HG03460 (cell line): ENCODE measurements at regions not wholly inside any gene's neighbourhood (a gene's known extent, or its start where the extent isn't known, plus 50 kb on each side); places are given as distances from the start of the nearest gene placed in this dataset.

Source experiments
- ATAC-seq: cut with Tn5 transposase; IDR thresholded peaks from one replicate; pipeline ENCODE4 v1.9.1; 2021; ENCODE audit not compliant: unreplicated experiment

DNA sequence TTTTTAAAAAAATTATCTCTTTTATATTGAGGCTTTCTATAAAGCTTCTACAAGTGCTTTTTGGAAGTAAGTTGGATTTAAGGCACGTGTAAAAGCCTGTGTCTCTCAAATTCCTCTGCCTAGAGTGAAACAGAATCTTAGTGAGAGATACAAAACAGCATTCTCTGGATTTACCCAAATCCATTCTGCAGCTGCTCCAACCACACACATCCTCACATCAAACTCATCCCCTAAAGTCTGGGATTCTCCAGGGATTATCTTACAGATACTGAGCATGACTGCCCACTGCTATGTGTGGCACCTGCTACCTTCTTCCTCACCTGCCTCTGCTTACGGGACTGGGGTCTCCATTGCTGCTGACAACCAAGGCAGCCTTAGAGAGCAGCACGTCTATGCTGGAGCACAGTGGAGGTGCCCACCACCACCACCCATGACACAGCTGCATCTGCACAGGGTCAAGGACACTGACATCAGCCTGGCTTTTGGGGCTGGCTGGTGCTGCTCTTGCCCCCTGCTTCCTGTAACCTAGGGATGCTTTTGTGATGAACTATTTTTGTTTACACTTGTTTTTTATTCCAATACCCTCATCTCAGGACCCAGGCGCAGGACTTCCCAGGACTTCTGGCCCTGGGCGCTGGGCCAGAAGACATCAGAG, 139.2 kb upstream of the NAMPT start:
- no peak for ATAC-seq

GRCh38 chr7:106423111-106423510, 138.3 kb upstream of the NAMPT start:
- ATAC-seq = no peak

GRCh38 chr7:106421181-106421762, 136.5 kb upstream of the NAMPT start:
- no peak for ATAC-seq

GRCh38 chr7:106420736-106421135, 136.0 kb upstream of the NAMPT start:
- no peak for ATAC-seq

- no peak for ATAC-seq
Observed at GRCh38 chr7:106420210-106420609, 135.4 kb upstream of the NAMPT start.

- no peak for ATAC-seq
Observed at GRCh38 chr7:106419455-106420182, 134.8 kb upstream of the NAMPT start.

- no peak for ATAC-seq
Observed at GRCh38 chr7:106418526-106418925, 133.7 kb upstream of the NAMPT start.

DNA sequence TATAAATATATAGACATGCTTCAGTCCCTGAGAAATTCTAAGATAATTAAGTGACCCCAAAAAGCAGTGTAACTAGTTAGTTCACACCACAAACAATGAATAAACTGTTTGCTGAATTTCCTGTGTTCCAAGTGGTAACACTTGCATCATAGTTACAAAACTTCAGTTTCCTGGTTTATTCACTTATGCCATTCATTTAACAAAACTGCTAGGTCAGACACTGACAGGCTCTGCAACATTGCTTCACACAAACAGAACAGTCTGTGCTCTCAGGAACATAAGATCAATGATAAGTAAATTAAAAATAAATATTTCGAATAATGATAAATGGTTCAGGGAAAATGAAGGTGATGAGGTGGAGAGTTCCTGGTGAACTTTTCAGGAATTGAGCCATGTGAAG, 133.3 kb upstream of the NAMPT start:
- ATAC-seq = no peak

- no peak for ATAC-seq
Observed at GRCh38 chr7:106417273-106417902, 132.6 kb upstream of the NAMPT start.

DNA sequence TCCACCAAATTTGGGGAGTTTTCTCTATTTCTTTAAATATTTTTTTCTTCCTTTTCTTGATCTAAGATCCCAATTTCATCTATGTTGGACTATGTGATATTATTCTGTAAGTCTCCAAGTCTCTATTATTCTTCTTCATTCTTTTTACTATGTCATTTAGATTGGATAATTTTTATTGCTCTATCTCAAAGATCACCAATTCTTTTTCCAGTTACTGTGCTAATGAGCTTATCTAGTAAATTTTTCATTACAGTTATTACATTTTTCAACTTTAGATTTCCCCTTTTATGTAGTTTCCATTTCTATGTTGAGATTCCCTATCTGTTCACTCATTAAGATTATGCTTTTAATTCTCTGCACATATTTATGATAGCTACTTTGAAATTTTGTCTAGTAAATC, 131.6 kb upstream of the NAMPT start:
- ATAC-seq = no peak

DNA sequence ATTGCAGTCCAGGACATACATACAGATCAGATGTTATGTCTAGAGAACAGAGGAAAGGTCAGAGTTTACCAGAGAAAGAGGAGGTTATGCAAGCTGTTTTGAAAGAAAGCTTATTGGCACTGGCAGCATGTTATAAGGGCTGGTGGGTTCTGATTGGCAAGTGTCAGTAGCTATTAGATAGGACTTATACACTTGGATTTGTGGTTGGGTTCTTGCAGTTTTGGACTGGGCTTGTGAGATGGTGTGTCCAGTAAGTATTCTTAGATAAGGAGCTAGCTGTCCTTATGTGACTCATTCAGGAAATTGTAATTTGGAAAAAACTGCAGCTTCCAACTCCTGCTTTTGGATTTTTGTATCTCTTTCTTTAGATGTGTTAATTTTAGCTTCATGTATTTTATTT, 130.7 kb upstream of the NAMPT start:
- ATAC-seq = no peak

DNA sequence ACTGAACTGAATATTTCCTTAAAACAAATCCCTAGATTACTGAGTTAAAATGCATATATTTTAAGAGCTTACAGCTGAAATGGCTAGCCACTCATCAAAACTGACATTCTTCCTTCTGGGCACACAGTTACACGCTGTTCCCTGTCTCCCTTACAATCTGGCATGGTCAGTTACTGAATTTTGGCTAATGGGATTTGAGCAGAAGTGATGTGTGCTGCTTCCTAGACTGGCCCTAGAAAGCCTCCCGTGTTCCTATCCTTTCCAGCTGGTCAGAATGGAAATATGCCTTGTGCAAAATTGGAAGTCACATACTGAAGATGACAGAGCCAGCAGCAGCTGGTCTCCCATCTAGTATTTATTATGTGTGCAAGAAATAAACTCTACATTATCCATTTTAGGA, 128.7 kb upstream of the NAMPT start:
- ATAC-seq = no peak

GRCh38 chr7:106405697-106406141, 120.9 kb upstream of the NAMPT start:
- ATAC-seq = no peak

DNA sequence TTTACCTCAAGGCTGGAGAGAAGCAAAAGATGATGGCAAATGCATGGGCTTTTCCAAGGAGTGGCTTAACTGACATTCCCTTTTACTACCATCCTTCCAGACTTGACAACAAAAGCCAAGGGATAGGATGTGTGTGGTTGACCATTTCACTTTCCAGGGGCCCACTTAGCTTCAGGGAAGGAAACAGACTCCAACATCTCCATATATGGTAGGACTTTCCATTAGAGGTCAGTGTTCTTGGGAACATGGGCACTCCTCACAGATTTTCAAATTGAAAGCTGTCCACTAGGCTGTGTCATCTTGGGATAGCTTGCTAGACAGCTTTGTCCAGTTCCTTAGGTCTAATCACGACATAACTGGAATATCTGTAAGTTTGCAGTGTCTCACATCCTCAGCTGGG, 118.1 kb upstream of the NAMPT start:
- no peak for ATAC-seq

DNA sequence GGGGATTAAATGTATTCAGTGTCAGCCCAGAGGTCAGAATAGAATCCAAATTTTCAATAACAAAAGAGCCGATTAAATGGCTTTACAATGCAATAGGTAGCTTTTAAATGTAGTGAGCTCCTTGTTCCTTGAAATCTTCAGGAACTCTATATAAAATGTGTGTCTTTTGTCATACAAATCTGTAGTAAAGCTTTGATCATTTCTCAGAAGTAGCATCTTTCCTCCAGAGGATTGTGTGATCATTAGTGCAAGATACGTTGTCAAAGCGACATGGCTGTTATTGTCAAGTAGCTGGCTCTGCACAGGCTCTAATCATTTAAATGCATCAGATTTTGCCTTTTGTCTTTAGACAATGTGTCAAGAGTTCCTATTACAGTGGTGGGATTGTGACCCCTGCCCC, 116.1 kb upstream of the NAMPT start:
- ATAC-seq = no peak

- ATAC-seq = no peak
Observed at GRCh38 chr7:106398786-106399185, 114.0 kb upstream of the NAMPT start.

- no peak for ATAC-seq
Observed at GRCh38 chr7:106397994-106398393, 113.2 kb upstream of the NAMPT start.

- ATAC-seq = no peak
Observed at GRCh38 chr7:106394526-106394925, 109.7 kb upstream of the NAMPT start.

- no peak for ATAC-seq
Observed at GRCh38 chr7:106393564-106394251, 108.9 kb upstream of the NAMPT start.

DNA sequence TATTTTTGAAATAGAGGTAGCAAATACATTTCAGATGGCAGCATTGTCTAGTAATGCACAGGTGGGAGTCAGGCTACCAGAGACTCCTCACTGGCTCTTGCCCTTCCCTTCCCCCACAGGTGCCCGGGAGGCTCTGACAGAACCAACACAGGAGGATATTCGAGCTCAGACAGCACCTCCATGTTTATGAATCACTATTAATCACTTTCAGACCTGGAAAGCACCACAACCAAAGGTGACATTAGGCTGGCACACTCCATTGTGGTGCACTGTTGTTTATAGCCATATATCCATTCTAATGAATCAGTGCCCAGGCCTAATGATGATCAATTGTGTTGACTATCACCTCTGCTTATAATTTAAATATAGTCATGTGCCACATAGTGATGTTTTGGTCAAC, 107.8 kb upstream of the NAMPT start:
- ATAC-seq = no peak

GRCh38 chr7:106392144-106392543, 107.4 kb upstream of the NAMPT start:
- no peak for ATAC-seq
